ENCODE measurements at regions not wholly inside any gene's neighbourhood (a gene's known extent, or its start where the extent isn't known, plus 50 kb on each side); places are given as distances from the start of the nearest gene placed in this dataset.

DNA sequence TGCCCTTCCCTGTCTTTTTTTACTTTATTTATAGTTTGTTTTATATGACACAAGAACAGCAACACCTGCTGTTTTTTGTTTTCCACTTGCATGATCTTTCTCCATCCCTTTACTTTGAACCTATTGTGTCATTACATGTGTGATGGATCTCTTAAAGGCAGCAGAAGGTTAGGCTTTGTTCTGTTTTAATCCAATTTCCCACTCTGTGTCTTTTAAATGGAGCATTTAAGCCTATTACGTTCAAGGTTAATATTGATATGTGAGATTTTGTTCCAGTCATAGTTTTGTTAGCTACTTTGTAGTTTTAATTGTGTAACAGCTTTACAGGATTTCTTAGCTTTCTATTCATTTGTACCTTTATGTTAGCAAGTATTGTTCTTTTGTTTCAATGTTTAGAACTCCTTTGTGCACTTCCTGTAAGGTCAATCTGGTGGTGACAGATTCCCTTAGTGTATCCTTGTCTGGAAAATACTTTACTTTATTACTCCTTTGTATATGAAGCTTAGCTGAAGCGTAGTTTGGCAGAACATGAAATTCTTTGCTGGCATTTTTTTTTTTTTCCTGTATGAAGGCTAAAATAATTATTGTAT is 1443.0 kb upstream of the LRRTM1 start:
- no peak overlapping the region for H3K9ac ChIP-seq (ENCODE audit: low read depth, low read length)
- no peak overlapping the region for H3K27ac ChIP-seq (ENCODE audit: low read depth, low read length)
- no peaks in the 10 kb centered on the region for H3K36me3 ChIP-seq (ENCODE audit: insufficient read depth, low read length)
- H3K4me3 ChIP-seq (ENCODE audit: low read length): no peak overlapping the region
- no peaks in the 10 kb centered on the region for H3K27me3 ChIP-seq (ENCODE audit: insufficient read depth, low read length)
- no peaks in the 10 kb centered on the region for H3K9me3 ChIP-seq (ENCODE audit: insufficient read depth, low read depth, low read length)
- no peaks in the 10 kb centered on the region for H3K4me1 ChIP-seq (ENCODE audit: insufficient read depth, low read length)
- 69% methylated on average over 1 of the region's 2 CpGs for WGBS

DNA sequence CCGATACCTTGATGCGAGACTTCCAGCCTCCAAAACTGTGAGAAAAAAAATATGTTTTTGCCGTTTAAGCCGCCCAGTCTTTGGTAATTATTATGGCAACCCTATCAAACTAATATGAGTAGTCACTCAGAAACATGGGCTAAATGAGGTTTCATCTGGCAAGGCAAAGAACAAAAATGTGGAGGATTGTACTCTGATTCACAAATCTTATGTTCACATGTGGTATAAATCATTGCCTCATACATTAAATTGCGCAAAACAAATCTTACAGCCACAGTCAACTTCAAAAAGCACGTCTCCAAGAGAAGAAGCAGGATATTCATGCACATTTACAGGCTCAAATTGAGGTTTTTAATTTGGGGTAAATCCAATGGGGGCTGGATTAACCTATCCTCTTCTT is 1435.4 kb upstream of the LRRTM1 start:
- no peaks in the 10 kb centered on the region for H3K4me1 ChIP-seq (ENCODE audit: insufficient read depth, low read length)
- no peaks in the 10 kb centered on the region for H3K36me3 ChIP-seq (ENCODE audit: insufficient read depth, low read length)
- no peaks in the 10 kb centered on the region for H3K9me3 ChIP-seq (ENCODE audit: insufficient read depth, low read depth, low read length)
- no peaks in the 10 kb centered on the region for H3K27me3 ChIP-seq (ENCODE audit: insufficient read depth, low read length)
- 94% methylated on average over 6 of the region's 6 CpGs for WGBS
- H3K27ac ChIP-seq (ENCODE audit: low read depth, low read length): no peak overlapping the region
- no peak overlapping the region for H3K9ac ChIP-seq (ENCODE audit: low read depth, low read length)
- H3K4me3 ChIP-seq (ENCODE audit: low read length): no peak overlapping the region

DNA sequence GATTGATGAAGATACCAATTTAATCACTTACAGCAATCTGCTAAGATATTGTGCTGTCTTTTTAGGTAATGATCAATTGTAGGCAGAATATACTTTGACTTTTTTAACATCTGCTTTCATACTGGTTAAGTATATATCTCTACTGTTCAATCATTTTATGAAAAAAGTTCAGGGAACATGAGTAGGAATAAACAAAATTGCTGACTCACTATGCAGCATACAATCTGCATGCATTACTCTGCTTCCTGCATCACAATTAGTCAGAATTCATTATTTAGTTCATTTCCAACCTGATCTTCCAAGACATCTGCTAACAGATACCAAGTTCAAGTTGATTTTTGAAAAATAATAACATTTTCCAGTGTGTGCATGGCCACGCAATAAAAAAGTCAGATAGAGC is 1430.4 kb upstream of the LRRTM1 start:
- Histone ChIP-seq H3K36me3 (ENCODE audit: insufficient read depth, low read length) (no peaks in the 10 kb centered on the region), H3K4me1 (ENCODE audit: insufficient read depth, low read length) (0 out of 2 replicates have a peak, but pooled peaks cover 5% of the 10 kb centered on the region), H3K4me3 (ENCODE audit: low read length) (no peak overlapping the region), H3K27ac (ENCODE audit: low read depth, low read length) (no peak overlapping the region), H3K27me3 (ENCODE audit: insufficient read depth, low read length) (no peaks in the 10 kb centered on the region), H3K9me3 (ENCODE audit: insufficient read depth, low read depth, low read length) (no peaks in the 10 kb centered on the region), H3K9ac (ENCODE audit: low read depth, low read length) (no peak overlapping the region)
- WGBS: 96% methylated on average over 1 of the region's 1 CpG

DNA sequence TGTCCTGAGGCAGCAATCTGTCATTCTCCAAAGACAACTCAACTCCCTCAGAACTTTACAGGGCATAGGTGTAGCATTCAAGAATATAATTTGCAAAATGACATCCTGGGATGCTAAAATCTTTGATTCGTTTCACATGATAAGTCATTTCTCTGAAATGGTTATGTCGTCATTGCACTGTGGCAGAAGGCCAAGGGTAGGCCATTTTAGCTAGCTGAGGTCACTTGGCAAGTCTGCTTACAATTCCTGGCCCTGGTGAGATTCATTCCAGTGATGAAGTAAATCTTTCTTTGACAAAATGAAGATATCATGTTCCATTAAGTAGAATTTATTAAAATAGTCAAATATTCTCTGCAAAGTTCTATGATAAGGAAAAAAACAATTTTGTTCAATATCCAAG is 1410.3 kb upstream of the LRRTM1 start:
- Histone ChIP-seq H3K4me3 (ENCODE audit: low read length) (no peak overlapping the region), H3K36me3 (ENCODE audit: insufficient read depth, low read length) (no peaks in the 10 kb centered on the region), H3K9me3 (ENCODE audit: insufficient read depth, low read depth, low read length) (no peaks in the 10 kb centered on the region), H3K9ac (ENCODE audit: low read depth, low read length) (no peak overlapping the region), H3K27me3 (ENCODE audit: insufficient read depth, low read length) (no peaks in the 10 kb centered on the region), H3K4me1 (ENCODE audit: insufficient read depth, low read length) (no peaks in the 10 kb centered on the region), H3K27ac (ENCODE audit: low read depth, low read length) (no peak overlapping the region)
- 97% methylated on average over 2 of the region's 2 CpGs for WGBS

DNA sequence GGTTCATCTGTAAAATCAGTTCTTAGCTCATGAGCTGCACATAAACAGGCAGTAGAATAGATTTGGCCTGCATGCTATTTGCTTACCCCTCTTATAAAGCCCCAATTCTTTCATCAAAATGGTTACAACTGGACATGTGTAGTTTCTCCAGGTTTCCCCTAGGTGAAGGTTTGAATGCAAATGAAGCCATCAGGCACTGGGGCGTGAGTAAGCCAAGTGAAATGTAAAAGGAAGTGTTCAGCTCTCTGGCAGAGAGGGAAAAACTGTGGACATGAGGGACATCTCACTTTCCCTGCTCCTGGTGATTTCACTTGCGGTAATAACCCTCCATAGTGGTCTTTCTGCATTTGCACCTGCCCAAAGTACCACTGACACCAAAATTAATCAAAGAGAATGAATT is 1402.3 kb upstream of the LRRTM1 start:
- no peak overlapping the region for H3K9ac ChIP-seq (ENCODE audit: low read depth, low read length)
- WGBS: 90% methylated on average over 2 of the region's 2 CpGs
- H3K9me3 ChIP-seq (ENCODE audit: insufficient read depth, low read depth, low read length): no peaks in the 10 kb centered on the region
- no peak overlapping the region for H3K27ac ChIP-seq (ENCODE audit: low read depth, low read length)
- H3K36me3 ChIP-seq (ENCODE audit: insufficient read depth, low read length): no peaks in the 10 kb centered on the region
- H3K4me1 ChIP-seq (ENCODE audit: insufficient read depth, low read length): no peaks in the 10 kb centered on the region
- no peaks in the 10 kb centered on the region for H3K27me3 ChIP-seq (ENCODE audit: insufficient read depth, low read length)
- H3K4me3 ChIP-seq (ENCODE audit: low read length): no peak overlapping the region

DNA sequence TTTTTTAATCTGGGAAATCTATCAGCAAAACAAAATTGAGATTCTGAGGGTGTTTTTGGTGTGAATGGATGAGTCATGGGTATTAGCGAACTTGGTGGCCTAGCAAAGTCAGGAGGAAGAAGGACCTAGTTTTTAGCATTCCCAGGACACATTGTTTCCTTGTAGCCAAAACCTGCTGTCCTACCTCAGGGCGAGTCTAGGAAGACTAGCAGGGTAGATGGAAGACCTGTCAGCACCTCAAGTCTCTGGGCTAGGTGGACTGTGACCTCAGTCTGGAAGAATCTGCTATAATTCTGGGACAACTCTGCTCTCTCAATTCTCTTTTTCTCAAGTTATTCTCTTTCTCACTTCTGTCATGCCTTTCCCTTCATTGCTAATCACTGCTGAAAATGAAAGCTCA is 1399.3 kb upstream of the LRRTM1 start:
- Histone ChIP-seq H3K36me3 (ENCODE audit: insufficient read depth, low read length) (no peaks in the 10 kb centered on the region), H3K4me1 (ENCODE audit: insufficient read depth, low read length) (no peaks in the 10 kb centered on the region), H3K27me3 (ENCODE audit: insufficient read depth, low read length) (no peaks in the 10 kb centered on the region), H3K9me3 (ENCODE audit: insufficient read depth, low read depth, low read length) (no peaks in the 10 kb centered on the region), H3K4me3 (ENCODE audit: low read length) (no peak overlapping the region), H3K9ac (ENCODE audit: low read depth, low read length) (no peak overlapping the region), H3K27ac (ENCODE audit: low read depth, low read length) (no peak overlapping the region)
- 87% methylated on average over 2 of the region's 2 CpGs for WGBS

DNA sequence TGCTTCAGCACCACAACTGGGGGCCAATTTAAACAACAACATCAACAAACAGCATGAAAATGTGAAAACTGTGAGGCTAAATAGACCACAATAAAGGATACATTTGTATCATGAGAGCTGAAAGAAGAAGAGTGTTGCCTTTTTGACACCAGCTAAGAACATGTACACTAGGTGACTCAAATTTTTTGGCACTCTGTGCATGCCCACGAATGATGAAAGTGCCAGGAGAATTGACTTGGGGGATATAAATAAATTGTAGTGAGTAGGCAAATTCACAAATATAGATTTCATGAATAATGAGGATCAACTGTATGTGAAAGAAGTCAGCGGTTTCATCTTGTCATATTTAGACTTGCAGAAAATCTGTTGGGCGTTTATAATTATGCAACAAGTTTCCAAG is 1388.0 kb upstream of the LRRTM1 start:
- Histone ChIP-seq H3K4me1 (ENCODE audit: insufficient read depth, low read length) (no peaks in the 10 kb centered on the region), H3K4me3 (ENCODE audit: low read length) (no peak overlapping the region), H3K27ac (ENCODE audit: low read depth, low read length) (no peak overlapping the region), H3K27me3 (ENCODE audit: insufficient read depth, low read length) (no peaks in the 10 kb centered on the region), H3K9me3 (ENCODE audit: insufficient read depth, low read depth, low read length) (no peaks in the 10 kb centered on the region), H3K36me3 (ENCODE audit: insufficient read depth, low read length) (no peaks in the 10 kb centered on the region), H3K9ac (ENCODE audit: low read depth, low read length) (no peak overlapping the region)
- WGBS: 87% methylated on average over 3 of the region's 3 CpGs

DNA sequence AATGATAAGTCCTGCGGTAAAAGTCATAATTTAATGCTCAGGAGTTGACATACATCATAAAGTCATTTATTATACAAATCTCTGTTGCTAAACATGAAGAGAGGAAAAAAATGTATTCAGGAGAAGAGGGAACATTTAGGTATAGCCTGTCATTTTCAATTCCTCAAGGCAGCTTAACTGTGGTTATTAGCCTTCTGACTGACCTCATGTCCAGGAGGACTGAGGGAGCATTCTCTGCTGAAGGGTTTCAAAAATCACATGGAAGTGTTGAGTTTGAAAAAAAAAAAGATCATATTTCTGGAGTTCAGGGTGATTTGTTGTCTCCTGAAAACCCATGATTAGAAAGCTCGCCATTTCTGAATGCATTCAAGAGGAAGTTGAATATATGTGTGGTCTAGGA is 1371.1 kb upstream of the LRRTM1 start:
- Histone ChIP-seq H3K9me3 (ENCODE audit: insufficient read depth, low read depth, low read length) (no peaks in the 10 kb centered on the region), H3K9ac (ENCODE audit: low read depth, low read length) (no peak overlapping the region), H3K27me3 (ENCODE audit: insufficient read depth, low read length) (no peaks in the 10 kb centered on the region), H3K36me3 (ENCODE audit: insufficient read depth, low read length) (no peaks in the 10 kb centered on the region), H3K4me1 (ENCODE audit: insufficient read depth, low read length) (peaks cover 3% of the 10 kb centered on the region; the same call in 1 of the 2 replicates), H3K27ac (ENCODE audit: low read depth, low read length) (no peak overlapping the region), H3K4me3 (ENCODE audit: low read length) (no peak overlapping the region)
- WGBS: 98% methylated on average over 1 of the region's 2 CpGs

DNA sequence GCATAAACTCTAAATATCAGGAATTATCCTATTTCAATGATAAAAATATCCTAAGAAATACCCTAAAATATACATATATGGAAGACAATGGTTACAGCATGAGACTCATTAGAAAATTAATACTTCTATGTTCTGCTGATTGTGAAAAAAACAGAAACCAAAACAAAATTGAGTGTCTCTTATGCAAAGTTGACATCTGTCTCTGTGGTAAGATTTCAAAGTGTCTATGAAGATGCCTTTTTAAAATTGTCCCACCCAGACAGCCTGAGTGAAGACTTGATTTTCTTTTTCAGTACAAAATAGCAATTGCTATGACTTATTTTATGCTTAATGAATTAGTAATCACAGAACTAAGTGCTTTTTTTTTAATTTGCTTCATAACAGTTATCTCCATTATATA is 1368.4 kb upstream of the LRRTM1 start:
- Histone ChIP-seq H3K9me3 (ENCODE audit: insufficient read depth, low read depth, low read length) (no peaks in the 10 kb centered on the region), H3K4me3 (ENCODE audit: low read length) (no peak overlapping the region), H3K27ac (ENCODE audit: low read depth, low read length) (no peak overlapping the region), H3K27me3 (ENCODE audit: insufficient read depth, low read length) (no peaks in the 10 kb centered on the region), H3K36me3 (ENCODE audit: insufficient read depth, low read length) (no peaks in the 10 kb centered on the region), H3K4me1 (ENCODE audit: insufficient read depth, low read length) (no peaks in the 10 kb centered on the region), H3K9ac (ENCODE audit: low read depth, low read length) (no peak overlapping the region)

DNA sequence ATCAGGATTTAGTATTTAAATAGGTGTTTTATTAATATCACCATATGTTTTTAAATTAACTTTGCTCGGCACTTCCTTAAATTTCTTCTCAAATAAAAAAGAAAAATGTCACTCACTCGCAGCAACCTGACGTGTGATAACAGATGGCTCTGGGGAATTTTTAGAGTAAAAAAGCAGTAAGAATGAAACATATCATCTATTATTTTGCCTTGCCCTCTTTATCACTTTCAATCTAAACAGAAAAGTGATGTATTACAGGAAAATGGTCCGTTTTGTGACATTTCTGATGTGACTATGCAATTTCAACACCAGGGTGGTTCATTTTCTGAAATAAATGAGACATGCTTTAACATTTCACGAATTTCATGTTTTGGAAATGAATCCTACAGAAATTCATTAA is 1368.0 kb upstream of the LRRTM1 start:
- no peak overlapping the region for H3K9ac ChIP-seq (ENCODE audit: low read depth, low read length)
- H3K4me3 ChIP-seq (ENCODE audit: low read length): no peak overlapping the region
- H3K27me3 ChIP-seq (ENCODE audit: insufficient read depth, low read length): no peaks in the 10 kb centered on the region
- H3K4me1 ChIP-seq (ENCODE audit: insufficient read depth, low read length): no peaks in the 10 kb centered on the region
- no peaks in the 10 kb centered on the region for H3K36me3 ChIP-seq (ENCODE audit: insufficient read depth, low read length)
- H3K27ac ChIP-seq (ENCODE audit: low read depth, low read length): no peak overlapping the region
- WGBS: 92% methylated on average over 2 of the region's 5 CpGs
- no peaks in the 10 kb centered on the region for H3K9me3 ChIP-seq (ENCODE audit: insufficient read depth, low read depth, low read length)

DNA sequence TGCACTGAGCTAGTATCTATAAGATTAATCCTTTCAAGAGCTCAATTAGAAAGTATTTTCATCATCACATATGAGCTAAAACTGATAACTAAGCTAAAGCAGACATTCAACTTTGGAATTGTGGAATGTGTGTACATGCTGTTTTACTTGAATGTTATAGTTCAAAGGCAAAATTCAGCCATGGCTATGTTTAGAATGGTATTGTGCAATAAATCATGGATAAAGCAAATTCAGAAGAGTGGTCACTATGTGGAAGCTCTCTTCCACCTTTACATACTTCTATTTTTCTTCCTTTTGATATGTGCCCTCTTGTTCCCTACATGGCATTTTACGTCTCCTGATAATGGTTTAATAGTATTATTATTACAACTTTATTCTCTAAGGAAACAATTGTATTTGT is 1366.3 kb upstream of the LRRTM1 start:
- Histone ChIP-seq H3K9ac (ENCODE audit: low read depth, low read length) (no peak overlapping the region), H3K27me3 (ENCODE audit: insufficient read depth, low read length) (no peaks in the 10 kb centered on the region), H3K27ac (ENCODE audit: low read depth, low read length) (no peak overlapping the region), H3K4me1 (ENCODE audit: insufficient read depth, low read length) (no peaks in the 10 kb centered on the region), H3K9me3 (ENCODE audit: insufficient read depth, low read depth, low read length) (no peaks in the 10 kb centered on the region), H3K4me3 (ENCODE audit: low read length) (no peak overlapping the region), H3K36me3 (ENCODE audit: insufficient read depth, low read length) (no peaks in the 10 kb centered on the region)
- WGBS: no CpG with 5 or more reads among the region's 1 CpG

DNA sequence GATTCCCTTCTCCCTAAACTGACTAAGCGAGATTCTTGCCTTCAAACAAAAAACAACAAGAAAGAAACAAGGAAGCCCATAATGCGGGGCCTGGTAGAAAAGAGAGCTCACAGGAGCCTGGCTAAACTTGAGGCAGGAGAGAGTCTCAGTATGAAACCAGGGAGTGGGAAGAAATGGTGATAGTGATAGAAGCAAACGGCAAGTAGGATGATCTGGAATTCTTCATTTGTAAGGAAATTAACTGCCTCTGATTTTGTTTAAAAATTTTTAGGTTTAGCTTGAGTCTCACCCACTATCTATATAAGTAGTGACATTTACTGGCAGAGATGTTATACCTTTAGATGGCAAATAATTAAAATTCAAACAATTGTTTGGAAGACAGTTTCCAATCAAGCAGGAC is 1356.5 kb upstream of the LRRTM1 start:
- Histone ChIP-seq H3K27ac (ENCODE audit: low read depth, low read length) (no peak overlapping the region), H3K27me3 (ENCODE audit: insufficient read depth, low read length) (no peaks in the 10 kb centered on the region), H3K9ac (ENCODE audit: low read depth, low read length) (no peak overlapping the region), H3K9me3 (ENCODE audit: insufficient read depth, low read depth, low read length) (peaks cover 27% of the 10 kb centered on the region), H3K36me3 (ENCODE audit: insufficient read depth, low read length) (no peaks in the 10 kb centered on the region), H3K4me3 (ENCODE audit: low read length) (no peak overlapping the region), H3K4me1 (ENCODE audit: insufficient read depth, low read length) (peaks cover 8% of the 10 kb centered on the region)
- WGBS: 94% methylated on average over 2 of the region's 3 CpGs

Measured in HUES64 (cell line).